ENCODE measurements at regions not wholly inside any gene's neighbourhood (a gene's known extent, or its start where the extent isn't known, plus 50 kb on each side); places are given as distances from the start of the nearest gene placed in this dataset.

- TF ChIP-seq BCLAF1 (IDR thresholded peaks at IDR 0.05) (no peak), MEF2B (IDR thresholded peaks at IDR 0.05; ENCODE audit: partially characterized antibody, poor library complexity, severe bottlenecking) (no peak), ZBTB40 (IDR thresholded peaks at IDR 0.05; ENCODE audit: borderline replicate concordance) (no peak)
- in situ Hi-C loops (cut with MboI) (no loop called here), intact Hi-C loops (cut with micrococcal nuclease; ENCODE audit: unreplicated experiment) (no loop called here)
- Histone ChIP-seq H3K36me3 (ENCODE audit: control insufficient read depth in 2 of 2, insufficient read depth in 2 of 2, low read length in 1 of 2) (no peaks in the 10 kb centered on the region), H3K27ac (ENCODE audit: control insufficient read depth, insufficient read depth) (no peak overlapping the region), H3K79me2 (ENCODE audit: control insufficient read depth, insufficient read depth, low read length) (no peaks in the 10 kb centered on the region), H3K9me3 (replicated peaks; ENCODE audit: control insufficient read depth, insufficient read depth, low read length) (no peaks in the 10 kb centered on the region), H3K4me2 (ENCODE audit: control insufficient read depth, insufficient read depth) (no peak overlapping the region), H2AFZ (ENCODE audit: control insufficient read depth, low read depth, low read length) (no peak overlapping the region), H3K27me3 (replicated peaks in 1 of 2; ENCODE audit: control insufficient read depth in 2 of 2, insufficient read depth in 2 of 2, low read length in 1 of 2) (no peaks in the 10 kb centered on the region), H3K4me3 (no peak overlapping the region), H3K9ac (ENCODE audit: control insufficient read depth, insufficient read depth, low read length) (no peak overlapping the region), H4K20me1 (ENCODE audit: control insufficient read depth, insufficient read depth) (no peaks in the 10 kb centered on the region), H3K4me1 (ENCODE audit: control insufficient read depth, insufficient read depth, low read length) (no peaks in the 10 kb centered on the region)
- ATAC-seq (no peak), DNase-seq (ENCODE audit: low read depth, low spot score) (no peak), FAIRE-seq (no peak)
- BruUV-seq (replicated peaks): no TSS peak
- SMC1A ChIA-PET (ENCODE audit: uncharacterized antibody, unreplicated experiment): no interaction called here
- RAD21 ChIA-PET (ENCODE audit: unreplicated experiment): no interaction called here
- 14% methylated on average over 2 of the region's 2 CpGs for WGBS (ENCODE audit: insufficient coverage, insufficient replicate concordance, low lambda C conversion rate, missing lambda C conversion rate)
- CTCF ChIA-PET: no interaction called here
- POLR2A ChIA-PET: no interaction called here
Observed at GRCh38 chr2:51516667-51517066, 484.7 kb upstream of the NRXN1 start.
